Adrenal gland (tissue), 5 donors: ENCODE measurements at regions not wholly inside any gene's neighbourhood (a gene's known extent, or its start where the extent isn't known, plus 50 kb on each side); places are given as distances from the start of the nearest gene placed in this dataset.

ENCODE experiments used
- CTCF ChIP-seq, 6 experiments: fragments of 450-650 bp in 4 of 6; fragments of 200-600 bp in 2 of 6; sonication (generic) in 1 of 6; IDR thresholded peaks; 1 replicate in 5 of 6; 2 replicates in 1 of 6; pipeline versions ENCODE4 v1.5.1 to v1.8.0; 2016 to 2021; ENCODE audit warnings: antibody characterized with exemption in 6 of 6, mild to moderate bottlenecking in 2 of 6, moderate library complexity in 1 of 6
- POLR2A ChIP-seq, 2 donors: fragments of 450-650 bp; IDR thresholded peaks; one replicate each; pipeline ENCODE4 v1.6.1; 2017; ENCODE audit warnings: antibody characterized with exemption in 2 of 2, mild to moderate bottlenecking in 2 of 2, moderate library complexity in 1 of 2
- donor health status: DM: no; HTN: no; CAD: no.

GRCh38 chr6:143607168-143607567, 70.6 kb upstream of the PHACTR2 start:
- TF ChIP-seq CTCF (IDR thresholded peaks at IDR 0.05), result no peak
- TF ChIP-seq POLR2A (IDR thresholded peaks at IDR 0.05), result no peak
